ENCODE measurements at regions not wholly inside any gene's neighbourhood (a gene's known extent, or its start where the extent isn't known, plus 50 kb on each side); places are given as distances from the start of the nearest gene placed in this dataset.

- TF ChIP-seq ZNF121 (tag by site-specific recombination; IDR thresholded peaks at IDR 0.05) (no peak), ZNF423 (tag by site-specific recombination; IDR thresholded peaks at IDR 0.05) (no peak), CTCF (tag by site-specific recombination; IDR thresholded peaks at IDR 0.05) (no peak), ZNF692 (tag by site-specific recombination; IDR thresholded peaks at IDR 0.05) (no peak), ZNF707 (tag by site-specific recombination; IDR thresholded peaks at IDR 0.05) (no peak), ZNF639 (tag by site-specific recombination; IDR thresholded peaks at IDR 0.05) (no peak)
Observed at GRCh38 chr4:11118513-11118912, 310.2 kb downstream of the HS3ST1 start.
